ENCODE measurements at regions not wholly inside any gene's neighbourhood (a gene's known extent, or its start where the extent isn't known, plus 50 kb on each side); places are given as distances from the start of the nearest gene placed in this dataset.

DNA sequence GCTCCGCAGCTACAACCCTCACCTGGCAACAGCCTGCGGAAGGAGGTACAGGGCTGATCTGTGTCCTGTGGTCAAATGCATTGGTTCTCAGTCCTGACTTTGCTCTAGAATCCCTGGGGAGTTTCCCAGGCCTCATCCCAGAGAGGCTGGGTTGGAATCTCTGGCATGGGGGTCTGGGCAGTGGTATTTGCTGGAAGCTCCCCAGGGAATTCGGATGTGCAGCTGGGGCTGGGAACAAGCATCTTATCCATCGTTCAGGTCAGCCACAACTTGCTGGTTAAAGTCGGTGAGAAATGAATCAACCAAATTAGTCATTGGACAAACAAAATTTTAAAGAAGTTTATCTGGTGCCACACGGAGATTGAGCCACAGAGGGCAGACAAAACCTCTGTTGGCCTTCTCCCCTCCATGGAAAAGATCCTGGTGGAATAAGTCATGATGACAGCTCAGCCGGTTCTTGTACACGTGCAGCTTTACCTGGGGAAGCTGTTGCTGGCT lies 231.2 kb downstream of the FOXL1 start:
- FAIRE-seq, result no peak

DNA sequence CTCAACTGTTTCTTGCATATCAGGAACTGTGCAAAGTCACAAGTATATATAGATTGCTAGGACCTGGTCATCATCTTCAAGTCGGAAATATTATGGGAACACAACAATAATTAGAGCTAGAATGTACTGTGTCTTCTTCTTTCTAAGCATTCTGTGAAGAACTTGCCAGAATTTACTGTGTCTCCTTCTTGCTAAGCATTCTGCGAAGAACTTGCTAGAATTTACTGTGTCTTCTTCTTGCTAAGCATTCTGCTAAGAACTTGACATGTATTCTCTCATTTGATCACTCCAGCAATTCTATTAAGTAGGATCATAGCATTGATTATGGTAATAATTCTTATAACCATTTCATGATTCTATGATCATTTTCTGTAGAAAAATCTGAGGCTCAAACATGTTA lies 231.7 kb downstream of the FOXL1 start:
- FAIRE-seq, result no peak

DNA sequence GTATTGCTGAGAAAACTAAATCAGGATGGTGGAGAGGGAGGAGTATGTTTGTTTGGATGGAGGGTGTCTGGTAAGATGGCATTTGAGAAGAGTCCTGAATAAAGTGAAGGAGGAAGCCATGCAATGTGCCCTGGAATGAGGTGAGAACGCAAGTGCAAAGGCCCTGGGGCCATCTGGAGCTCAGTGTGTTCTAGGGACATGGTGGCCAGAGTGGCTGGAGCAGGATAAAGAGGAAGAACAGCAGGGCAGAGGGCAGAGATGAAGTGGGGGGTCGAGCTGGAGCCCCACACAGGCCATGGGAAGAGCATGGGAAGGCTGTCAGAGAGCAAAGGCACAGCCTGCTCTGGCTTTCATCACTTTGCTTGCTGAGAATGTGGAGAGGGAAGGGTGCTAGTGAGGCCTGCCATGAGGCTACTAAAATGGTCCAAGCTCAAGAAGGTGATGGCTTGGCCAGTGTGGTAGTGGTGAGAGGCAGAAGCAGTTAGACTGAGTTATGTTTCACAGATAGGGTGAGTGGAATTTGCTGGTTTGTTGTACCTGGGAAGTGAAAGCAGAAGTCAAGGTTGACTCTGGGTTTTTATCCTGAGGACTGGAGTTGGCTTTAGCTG lies 234.1 kb downstream of the FOXL1 start:
- FAIRE-seq, result no peak

DNA sequence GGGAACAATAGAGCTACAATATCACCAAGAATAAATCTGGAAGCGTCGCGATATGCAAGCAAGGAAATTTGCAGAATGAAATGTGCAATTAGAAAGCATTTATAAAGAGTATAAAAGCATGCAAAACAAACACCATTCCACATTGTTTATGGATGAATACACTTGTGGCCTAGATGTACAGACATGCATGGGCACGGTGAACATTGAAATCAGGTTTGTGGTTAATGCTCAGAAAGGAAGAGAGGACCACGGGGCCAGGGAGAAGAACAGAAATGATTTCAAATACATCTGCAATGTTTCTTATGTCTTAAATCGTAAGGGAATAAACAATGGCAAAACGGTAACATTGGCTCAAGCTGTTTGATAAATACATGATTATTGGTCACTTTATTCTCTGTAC lies 235.9 kb downstream of the FOXL1 start:
- FAIRE-seq, result no peak

DNA sequence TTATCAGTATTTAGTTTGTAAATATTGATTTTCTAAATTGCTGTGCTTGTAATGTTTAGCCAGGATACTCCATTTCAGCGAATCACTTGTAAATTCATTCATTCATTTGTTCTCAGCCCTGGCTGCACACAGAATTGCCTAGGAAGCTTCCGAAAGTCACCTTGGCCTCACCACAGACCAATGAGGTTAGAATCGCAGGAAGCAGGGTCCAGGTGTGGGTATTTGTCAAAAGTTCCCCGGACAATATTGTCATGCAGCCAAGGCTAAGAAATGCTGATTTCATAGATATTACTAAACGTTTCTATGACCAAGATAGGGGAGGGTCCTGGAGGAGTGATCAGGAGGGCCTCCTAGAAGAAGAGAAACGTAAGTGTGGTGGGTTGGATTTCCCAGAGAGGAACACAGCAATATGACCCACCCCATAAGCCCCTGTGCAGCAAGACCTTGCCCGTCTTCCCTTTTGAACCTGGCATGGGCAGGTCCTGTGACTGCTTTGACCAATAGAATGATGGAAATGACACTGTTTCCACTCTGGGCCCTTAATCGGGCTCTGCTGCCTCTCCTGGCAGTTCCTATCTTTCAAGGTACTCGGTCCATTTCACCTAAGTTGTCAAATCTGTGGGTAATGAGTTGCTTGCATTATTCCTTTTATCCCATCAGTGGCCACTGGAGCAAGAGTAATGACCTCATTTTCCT lies 238.7 kb downstream of the FOXL1 start:
- FAIRE-seq, result no peak

DNA sequence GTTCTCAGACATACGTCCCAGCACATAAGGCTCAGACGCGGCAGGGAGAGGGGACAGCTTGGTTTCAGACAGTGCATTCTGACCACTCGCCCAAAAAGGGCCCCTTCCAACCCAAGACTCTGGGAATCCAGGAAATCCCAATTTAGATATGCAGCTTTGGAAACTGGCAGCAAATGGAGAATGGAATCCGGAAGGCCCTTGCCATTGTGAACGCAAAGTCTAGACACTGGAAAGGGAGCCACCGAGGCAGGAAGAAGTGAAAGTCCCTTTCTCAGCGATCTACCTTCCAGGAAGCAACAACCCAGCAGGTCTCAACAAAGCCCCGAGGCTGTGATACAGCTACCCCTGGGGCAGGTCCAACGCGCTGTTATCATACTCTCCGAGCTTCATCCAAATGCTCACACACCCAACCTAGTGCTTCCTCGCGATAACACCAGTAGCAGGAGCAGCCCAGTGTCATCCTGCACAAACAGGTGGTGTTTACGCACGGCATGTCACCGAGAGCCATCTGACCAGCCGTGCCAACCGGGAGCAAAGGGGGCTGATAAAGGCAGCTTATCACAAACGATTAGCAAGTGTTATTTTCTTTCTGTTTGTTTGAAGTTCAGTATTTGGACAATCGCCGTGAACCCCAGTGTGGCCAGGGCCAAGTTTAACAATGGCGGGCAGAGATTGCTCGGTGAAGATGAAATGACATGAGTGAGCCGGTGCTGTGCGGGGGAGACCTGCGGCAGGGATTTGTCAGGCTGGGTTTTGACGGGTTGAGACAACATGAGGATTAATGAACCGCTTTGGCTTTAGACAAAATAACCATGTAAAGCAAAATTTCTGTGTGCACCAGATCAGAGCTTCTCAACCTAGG lies 240.6 kb downstream of the FOXL1 start:
- no peak for FAIRE-seq

DNA sequence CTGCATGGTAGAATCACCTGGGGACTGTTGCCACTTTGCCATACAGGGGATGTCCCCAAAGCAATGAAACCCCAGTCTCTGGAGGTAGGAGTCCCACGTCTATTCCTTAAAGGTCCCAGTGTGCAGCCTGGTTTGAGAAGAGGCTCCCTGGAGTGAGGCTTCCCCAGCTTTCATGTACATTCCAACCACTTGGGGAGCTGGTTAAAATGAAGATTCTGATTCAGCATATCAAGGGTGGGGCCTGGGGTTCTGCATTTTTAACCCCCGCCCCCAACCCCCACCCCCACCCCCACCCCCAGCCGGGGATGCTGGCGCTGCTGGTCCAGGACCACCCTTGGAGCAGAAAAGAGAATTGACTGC lies 241.2 kb downstream of the FOXL1 start:
- no peak for FAIRE-seq

DNA sequence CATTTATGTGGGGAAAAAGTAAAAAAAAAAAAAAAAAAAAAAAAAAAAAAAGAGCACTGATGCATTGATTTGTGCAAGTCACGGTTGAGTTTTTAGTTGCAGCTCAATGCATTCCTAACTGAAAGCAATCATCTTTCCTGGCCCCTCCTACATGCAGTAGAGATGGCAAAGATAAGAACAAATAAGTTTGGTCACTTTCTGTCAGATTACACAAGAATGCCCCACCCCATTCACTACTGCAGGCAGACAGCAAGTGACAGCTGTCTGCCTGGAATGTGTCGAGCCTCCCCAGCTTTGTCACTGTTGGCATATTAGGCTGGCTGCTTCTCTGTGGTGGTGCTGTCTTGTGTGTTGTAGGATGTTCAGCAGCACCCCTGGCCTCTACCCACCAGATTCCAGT lies 243.5 kb downstream of the FOXL1 start:
- FAIRE-seq, result no peak

DNA sequence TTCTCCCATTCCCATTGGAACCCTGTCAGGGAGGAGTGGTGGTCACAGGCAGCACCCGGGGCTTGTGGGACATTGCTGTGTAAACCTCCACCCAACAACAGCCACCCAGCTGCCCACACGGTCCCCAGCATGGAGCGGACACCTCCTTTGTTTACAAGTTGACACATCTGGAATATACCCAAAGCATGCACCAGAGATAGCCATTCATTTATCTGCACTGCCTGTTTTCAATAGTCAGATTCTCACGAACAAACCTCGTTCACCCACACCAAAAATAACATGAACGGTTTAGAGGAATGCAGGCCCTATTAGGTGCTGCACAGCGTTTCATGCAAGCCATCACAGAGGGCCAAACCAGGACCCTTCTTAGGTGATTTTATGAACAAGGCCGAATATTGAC lies 244.8 kb downstream of the FOXL1 start:
- no peak for FAIRE-seq

DNA sequence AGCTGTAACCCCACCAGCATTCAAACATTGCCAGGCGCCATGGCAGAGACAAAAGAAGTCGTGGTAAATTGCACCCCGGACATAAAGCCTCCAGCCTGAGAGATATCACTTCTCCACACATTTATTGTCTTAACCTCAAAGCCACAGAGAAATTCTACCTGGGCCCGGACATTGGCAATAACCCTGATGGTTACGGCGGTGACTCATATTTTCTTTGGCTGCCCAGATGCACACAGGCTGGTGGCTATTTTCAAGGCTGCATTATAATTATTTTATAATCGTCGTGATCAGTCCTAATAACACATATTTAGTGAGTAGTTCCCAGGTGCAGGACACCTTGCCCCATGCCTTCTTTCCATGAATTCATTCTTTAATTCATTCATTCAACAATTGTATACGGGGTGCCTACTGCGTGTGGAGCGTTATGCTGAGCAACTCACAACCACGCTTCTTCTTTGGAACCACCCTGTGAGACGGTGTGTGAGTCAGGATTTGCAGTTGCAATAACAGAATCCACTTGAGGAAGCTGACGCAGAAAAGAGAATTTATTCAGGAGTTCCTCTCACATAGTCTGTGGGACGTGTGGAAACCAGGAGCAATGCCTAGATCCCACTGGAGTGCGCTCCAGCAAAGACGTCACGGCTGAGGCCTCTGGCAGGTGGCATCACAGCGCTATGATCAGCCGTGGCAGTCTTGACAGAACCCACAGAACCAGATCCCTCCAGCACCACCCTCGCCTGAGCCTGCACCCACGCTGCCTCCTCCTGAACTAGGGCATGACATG lies 245.7 kb downstream of the FOXL1 start:
- no peak for FAIRE-seq

DNA sequence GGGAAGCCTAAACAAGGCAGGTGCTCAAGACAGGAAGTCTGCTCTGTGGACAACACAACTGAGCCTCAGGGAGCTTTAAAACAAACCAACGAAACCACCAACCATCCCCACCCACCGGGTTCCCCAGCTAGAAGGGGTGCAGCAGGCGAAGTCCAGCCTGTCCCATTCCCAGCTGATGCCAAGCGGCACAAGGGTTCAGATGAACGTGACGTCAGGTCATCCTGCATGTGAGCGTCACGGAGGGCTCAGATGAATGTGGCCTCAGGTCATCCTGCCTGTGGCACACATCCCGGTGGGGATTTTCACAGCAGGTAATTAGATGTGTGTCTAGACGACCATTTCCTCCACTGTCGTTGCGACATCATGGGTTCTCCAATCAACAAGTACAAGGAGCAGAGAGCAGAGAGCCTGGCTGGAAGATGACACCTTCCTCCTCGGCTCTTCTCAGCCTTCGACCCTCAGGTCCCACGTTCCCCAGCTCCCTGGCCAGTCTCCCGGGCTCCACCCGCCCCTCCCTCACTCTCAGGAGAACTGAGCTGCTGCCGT lies 246.5 kb downstream of the FOXL1 start:
- FAIRE-seq, result no peak

DNA sequence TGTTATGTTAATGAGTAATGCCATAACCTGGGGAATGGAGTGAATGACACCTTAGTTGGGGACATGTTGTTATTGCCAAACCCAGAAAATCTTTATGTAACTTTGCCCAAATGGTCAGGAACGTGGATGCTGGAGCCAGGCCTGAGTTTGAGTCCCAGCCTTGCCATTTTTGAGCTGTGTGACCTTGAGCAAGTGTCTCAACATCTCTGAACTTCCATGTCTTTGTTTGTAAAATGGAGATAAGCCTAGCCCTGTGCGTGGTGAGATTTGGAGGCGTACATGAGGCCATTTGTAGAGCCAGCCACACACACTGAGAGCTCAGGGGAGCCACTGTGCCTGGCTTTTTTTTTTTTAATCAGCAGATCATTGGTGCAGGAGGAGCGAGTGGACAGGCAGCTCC lies 247.3 kb downstream of the FOXL1 start:
- FAIRE-seq, result no peak

DNA sequence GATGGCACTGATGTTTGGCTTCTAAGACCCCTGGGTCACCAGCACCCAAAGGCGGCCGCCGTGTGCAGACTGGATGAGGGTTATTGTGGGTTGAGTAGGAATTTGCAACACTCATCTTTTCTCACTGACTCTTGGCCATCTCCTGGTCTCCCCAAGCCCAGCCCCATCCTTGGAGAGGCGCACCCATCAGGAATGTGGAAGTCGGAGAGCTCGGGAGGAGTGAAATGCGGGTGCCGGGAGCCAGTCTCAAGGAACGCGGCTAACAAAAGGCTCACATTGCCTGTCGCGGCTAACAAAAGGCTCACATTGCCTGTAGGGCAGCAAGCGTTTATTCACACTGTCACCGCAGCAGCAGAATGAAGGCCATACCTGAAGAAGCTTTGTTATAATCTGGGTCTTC lies 248.6 kb downstream of the FOXL1 start:
- no peak for FAIRE-seq

DNA sequence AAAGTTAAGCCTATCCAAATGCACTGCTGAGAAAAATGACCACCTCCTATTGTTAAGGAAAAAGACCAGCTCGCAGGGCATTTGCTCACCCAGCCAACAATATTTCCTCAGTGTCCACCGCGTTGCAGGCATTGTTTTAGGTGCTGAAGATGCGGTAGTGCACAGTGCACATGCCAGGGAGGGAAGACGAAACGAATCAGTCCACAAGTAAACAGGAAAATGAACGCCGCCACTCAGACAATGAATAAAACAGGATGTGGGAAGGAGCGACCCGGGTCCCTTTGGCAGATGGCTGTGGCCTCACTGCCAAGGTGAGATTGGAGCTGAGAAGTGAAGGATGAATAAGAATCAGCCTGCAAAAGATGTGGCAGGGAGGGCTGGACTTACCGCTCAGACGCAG lies 249.2 kb downstream of the FOXL1 start:
- no peak for FAIRE-seq

DNA sequence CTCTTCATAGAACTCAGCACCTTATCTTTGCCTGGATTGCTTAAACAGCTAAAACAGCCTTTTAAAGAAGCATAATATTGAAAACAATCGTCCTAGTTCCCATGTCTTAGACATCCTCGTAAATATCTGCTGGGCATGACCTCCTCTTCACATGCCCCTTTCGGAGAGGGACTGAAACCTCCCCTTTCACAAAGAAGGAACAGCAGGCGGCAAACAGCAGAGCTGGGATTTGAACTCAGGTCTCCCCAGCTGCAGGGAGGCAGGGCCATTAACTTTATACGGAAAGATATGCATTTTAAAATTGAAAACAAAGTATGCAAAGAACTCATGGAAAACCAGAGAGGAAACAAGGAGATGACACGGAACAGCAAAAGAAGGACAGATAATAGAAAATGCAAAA lies 249.9 kb downstream of the FOXL1 start:
- FAIRE-seq, result no peak

DNA sequence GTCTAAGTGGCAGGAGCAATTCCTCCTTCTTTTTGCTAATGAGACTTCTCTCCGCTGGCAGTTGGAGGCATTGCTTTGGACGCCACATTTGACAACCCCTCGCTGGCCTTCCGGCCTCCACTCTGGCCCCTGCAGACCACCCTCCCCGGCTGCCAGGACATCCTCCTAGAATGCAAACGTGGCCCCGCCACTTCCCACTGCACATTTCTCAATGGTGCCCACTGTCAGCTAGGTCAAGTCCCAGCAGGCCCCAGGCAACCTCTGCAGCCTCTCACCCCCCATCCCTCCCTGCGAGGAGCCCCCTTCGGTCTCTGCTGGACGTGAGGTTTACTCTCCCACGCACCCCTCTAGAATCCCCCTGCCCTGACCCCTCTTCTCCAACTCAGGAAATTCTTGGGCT lies 250.3 kb downstream of the FOXL1 start:
- FAIRE-seq, result no peak

DNA sequence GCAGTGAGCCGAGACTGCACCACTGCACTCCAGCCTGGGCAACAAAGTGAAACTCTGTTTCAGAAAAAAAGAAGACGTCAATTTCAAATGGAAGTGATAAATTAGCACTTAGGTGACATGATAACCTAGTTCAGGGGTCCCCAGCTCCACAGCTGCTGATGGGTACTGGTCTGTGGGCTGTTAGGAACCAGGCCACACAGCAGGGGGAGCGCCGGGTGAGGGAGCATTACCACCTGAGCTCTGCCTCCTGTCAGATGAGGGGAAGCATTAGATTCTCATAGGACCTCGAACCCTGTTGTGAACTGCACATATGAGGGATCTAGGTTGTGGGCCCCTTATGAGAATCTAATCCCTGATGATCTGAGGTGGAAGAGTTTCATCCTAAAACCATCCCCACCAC lies 253.0 kb downstream of the FOXL1 start:
- no peak for FAIRE-seq

DNA sequence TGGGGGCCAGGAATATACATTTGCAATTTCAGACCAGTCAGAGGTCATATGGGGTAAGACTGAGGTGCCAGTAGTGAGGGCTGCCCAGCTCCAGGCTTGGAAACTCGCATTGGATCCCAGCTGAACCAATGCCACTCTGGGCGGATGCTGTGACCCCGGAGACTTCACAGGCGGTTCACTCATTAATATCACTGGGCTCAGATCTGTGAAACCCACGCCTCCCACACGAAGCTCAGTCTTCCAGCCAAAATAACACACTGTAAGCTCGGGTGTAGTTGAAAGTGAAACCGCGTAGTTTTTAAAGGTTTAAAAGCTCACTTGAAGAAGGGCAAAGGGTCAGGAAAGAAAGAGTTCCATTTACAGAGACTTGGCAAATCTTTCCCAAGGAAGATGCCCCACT lies 254.8 kb downstream of the FOXL1 start:
- no peak for FAIRE-seq

DNA sequence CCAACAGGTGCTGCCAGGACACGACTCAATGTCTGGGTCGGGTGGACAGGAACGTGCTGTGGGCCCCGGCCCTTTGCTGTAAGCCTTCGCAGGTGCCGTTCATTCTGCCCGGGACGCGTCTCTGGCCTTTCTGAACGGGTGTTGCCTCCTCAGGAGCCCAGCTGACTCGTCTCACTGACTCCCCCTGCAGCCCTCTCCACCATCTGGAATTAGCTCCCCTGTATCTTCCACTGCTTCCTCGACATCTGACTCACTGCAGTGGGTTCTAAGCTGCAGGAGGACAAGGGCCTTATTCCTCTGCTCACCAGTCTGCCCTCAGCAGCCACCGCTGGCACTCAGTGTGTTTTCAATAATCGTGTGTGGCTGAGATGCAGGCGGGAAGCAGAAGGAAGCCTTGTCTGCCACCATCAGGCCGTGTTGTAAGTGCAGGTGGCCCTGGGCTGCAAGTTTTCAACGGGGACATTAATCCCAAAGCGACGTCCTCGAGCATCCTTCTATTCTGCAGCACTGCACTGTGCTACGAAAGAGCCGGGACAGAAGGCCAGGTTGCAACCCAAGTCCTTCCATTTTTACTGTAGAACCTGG lies 256.2 kb downstream of the FOXL1 start:
- no peak for FAIRE-seq

DNA sequence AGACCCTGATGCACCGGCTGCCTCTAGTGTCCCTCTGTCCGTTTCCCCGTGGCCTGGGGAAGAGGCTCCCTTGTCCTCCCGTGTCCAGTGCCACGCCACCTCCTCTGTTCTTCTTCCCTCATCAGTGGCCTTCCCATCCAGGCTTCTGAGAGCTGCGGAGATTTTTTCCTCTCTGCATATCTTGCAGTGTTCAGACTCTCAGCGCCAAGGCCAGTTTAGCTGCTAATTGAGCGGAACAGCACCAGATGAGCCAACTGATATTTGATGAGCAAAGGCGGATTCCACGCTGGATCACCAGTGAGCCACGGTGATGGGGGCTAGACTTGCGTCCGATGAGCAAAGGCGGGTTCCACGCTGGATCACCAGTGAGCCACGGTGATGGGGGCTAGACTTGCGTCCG lies 257.6 kb downstream of the FOXL1 start:
- FAIRE-seq, result no peak

DNA sequence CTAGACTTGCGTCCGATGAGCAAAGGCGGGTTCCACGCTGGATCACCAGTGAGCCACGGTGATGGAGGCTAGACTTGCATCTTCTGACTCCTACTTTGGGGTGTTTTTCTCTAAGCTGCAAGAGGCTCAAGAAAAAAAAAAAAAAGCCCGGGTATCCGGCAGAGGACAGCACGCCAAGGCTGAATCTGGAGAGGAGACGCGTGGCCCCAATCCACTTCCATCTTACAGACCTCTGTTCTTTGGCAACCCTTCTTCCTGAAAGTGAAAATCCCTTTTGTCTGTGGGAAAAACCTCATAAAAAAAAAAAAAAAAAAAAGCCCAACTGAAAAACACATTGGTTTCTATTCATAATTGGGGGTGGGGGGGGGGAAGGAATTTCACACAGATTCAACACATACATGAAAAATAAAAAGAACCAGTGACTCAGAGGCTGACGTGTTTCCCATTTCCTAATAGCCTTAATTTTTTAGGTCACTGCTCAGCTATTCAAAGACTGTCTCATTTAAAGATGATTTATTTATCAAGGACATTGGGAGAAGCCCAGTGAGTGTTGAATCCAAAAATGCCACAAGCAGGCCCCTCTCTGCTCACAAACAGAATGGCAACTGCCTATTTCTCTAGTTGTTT lies 258.3 kb downstream of the FOXL1 start:
- no peak for FAIRE-seq

DNA sequence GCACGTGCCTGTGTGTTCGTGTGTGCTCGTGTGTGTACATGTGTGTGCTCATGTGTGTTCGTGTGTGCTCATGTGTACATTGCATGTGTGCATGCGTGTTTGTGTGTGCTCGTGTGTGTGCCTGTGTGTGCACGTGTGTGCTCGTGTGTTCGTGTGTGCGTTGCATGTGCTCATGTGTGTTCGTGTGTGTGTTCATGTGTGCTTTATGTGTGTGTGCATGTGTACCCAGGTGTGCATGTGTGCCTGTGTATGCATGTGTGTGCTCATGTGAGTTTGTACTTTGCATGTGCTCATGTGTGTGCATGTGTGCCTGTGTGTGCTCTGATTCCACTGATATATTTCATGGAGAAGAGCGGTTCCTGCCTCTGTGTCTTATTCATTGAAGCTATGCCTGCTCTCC lies 265.5 kb downstream of the FOXL1 start:
- no peak for FAIRE-seq

Data from colon (tissue), 2 donors.